NCI-H2107 (cell line): ENCODE measurements at regions not wholly inside any gene's neighbourhood (a gene's known extent, or its start where the extent isn't known, plus 50 kb on each side); places are given as distances from the start of the nearest gene placed in this dataset.

Experiments
- DNase-seq: peaks from one replicate; lab custom pipeline; 2025; lab: John Stamatoyannopoulos, UW

DNA sequence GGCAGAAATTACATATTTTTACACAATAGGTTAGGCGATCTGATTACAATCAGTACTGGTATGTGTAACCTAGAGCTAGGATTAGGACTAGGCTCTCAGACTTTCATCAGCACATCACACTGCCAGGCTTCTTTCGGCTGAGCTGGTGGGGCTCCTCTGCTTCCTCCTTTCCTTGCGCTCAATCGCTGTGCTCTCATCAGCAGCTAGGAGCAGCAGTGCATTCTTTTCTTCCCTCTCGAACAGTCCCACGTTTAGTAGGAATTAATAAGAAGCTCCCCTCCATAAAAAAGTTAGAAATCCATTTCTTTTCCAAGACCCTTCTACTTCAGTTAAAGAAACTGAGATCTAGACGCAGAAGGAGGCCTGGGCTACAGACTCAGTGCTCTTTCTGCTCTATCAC, 350.4 kb downstream of the SPRY1 start:
- DNase-seq: no peak

DNA sequence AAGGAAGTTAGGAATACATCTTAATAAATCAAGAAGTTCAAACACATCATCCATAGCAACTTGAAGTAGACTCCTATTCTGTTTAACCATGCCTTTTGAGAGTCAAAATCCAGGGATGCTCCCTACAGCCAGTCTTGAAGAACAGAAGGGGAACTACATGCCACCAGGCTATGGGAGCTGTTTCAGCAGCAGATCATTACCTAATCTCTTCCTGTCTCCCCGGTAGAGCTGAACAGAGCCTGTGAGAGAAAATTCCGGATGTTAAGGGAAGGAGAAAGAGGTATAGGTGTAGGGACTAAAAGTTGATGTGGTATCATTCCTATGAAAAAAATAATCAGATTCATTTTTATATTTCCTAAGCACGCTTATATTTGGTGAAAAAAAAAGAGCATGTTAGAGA, 352.2 kb downstream of the SPRY1 start:
- DNase-seq: no peak

DNA sequence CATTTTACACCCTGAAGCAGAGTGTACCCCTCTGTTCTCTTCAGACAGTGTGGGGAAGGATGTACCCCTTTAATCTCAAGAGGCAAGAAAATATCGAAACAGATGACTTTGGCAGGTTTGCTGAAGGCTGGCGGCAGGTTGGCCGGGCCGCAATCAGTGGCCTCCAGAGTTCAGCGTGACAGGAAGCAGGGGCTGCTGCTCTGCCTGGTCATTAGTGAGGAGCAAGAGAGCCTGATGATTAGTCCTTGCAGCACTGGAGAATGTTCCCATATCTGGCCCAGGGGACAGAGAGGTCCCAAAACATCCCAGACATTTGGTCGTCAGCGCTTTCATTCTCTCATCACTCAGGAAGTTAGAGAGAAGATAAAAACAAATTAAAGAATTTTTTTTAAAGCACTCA, 352.8 kb downstream of the SPRY1 start:
- no peak for DNase-seq

DNA sequence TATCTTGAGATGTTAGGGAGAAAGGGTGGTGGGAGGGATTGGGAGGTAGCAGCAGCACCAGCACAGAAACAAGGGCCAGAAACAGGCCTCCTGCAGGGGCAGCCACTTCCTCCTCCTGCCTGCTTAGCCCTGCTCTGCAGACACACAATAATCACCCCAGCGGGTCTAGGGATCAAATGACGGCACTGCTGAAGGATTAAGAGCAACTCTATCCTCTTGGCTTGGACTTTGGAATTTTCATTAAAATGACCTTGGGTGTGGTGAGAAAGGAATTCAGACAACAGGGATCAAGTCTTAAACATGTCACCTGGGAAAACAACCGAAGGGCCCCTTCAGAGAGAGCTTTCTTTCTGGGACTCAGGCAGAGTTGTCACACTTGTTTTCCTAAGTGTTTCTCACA, 353.4 kb downstream of the SPRY1 start:
- no peak for DNase-seq

DNA sequence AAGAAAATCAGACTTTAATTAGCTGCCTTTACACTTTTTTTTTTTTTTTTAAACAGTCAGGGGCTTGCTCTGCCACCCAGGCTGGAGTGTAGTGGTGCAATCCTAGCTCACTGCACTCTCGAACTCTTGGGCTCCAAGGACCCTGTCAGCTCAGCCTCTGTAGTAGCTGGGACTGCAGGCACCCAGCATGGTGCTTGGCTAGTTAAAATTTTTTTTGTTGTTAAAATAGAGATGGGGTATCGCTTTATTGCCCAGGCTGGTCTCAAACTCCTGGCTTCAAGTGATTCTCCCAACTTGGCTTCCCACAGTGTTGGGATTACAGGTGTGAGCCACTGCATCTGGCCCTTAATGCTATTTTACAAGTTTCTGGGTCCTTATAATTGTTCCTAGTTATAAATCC, 359.1 kb downstream of the SPRY1 start:
- DNase-seq: no peak

DNA sequence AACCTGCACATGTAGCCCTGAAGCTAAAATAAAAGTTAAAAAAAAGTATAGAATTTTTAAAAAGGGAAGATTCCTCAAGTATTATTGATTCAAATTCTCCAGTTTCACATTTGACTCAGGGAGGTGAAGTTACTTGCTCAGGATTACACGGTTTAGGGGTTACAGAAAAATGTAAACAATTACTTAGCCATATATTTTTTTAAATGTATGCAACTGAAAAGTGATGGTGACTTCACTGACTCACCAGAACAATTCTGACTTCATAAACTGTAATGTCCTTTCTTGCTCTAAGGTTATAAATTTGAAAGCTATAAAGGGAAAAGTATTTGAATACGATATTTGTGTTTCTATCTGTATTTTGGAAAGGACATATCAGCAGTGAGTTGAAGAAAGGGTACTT, 371.2 kb downstream of the SPRY1 start:
- DNase-seq: no peak

DNA sequence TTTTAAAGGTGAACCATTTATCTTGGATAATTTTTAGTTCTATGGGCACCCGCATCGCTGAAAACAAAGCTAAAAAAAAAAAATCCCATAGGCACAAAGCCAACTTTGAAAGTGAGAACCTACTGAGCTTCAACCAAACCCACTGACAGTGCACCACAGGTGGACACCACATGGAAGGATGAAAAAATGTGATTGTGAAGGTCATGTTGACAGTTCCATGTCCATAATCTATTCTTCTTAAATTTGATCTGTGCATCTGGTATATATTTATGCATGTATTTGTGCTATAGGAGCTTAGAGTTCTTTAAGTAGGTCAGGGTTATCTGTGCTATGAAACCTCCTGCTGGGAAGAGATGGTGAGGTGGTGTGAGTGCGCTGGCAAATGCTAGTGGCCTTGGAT, 374.3 kb downstream of the SPRY1 start:
- no peak for DNase-seq

DNA sequence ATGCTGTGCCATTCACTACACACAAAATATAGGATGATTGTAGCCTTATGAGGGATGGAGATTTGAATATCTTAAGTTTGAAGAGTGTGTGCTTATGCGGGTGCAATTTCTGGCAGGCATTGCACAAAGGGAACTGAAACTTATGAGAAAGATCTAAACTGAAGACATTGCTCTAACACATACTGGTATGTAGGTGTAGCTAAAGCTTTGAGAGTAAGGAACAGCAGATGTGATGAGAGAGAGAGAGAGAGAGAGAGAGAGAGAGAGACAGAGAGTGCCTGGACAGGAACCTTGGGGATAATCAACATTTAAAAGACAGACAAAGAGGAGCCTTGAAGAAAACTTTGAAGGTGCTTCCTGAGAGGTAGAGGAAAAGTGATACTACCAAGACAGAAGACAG, 379.7 kb downstream of the SPRY1 start:
- no peak for DNase-seq

DNA sequence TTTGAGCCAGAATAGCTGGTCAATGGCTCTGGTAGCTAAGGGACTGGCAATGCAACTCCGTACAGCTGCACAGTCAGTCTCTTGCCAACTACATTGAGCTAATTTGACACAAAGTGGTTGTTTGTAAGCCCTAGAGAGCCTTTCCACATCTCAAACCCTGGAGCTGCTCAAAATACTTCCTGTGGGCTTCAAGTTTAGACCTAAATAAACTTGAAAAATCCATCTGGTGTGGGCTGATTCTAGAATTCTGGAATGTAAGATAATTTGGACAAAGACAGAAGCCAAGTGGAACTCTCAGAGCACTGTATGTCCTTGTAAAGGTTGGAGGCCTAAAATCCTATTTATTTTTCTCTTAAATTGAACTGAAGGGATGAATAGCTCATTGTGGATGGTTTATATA, 380.8 kb downstream of the SPRY1 start:
- DNase-seq: no peak

DNA sequence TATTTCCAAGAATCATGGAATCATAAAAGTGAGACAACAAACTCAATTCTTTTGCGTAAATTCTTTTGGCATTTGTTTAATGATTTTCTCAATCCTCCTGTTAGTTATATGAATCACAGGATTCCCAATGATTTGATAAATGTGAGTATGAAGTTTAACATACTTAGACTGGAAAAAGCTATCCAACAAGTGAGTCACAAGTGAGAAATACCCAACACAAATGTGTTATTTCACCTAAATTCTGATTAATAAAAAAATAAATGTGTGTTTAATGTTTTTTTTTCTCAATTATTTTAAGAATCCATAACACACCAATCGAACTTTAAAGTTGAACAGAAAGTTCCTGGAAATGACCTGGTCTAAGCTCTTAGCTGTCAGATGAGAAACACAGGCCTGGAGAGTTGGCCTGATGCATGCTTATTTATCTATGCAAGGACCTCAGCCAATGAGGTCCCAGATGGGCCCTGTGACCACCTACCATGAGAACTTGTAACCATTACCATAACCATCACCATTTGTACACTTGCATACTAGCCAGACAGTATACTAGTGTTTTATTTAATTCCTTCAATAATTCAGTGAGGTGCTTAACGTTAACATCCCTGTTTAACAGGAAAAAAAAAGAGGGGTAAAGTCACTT, 386.7 kb downstream of the SPRY1 start:
- DNase-seq: no peak

DNA sequence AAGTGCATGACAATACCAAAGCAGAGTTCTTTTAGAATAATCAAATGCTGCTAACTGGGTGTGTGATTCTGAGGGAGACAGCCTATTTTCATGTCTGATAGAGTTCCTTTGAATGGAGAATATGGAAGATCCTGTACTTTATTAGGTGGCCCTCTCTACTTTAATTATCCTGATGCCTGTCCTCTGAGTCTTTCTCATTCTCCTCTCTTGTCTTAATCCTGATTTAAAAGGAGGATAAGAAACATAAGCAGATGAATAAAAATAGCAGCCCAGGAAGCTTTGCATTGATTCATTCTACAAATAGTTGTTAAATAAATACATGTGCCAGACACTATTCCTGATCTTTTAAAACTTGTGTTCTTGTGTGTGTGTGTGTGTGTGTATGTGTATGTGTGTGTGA, 387.3 kb downstream of the SPRY1 start:
- no peak for DNase-seq

DNA sequence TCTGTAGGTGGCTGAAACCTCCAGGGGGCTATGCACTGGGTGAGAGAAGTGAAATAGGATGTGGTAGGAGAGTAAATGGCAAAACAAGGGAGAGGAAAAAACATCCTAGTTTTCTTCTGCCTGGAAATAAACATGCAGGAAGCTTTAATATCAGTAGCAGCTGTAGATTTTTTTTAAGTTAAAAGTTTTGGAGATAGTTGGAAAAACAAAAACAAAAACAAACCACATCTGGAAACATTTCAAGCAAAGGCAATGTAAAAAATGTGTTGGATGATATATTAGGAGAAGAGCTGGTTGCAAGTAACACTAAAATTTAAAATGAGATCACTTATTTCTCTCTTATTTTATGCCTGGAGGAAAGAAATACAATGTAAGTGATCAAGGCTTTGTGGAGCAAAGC, 388.0 kb downstream of the SPRY1 start:
- DNase-seq: no peak

DNA sequence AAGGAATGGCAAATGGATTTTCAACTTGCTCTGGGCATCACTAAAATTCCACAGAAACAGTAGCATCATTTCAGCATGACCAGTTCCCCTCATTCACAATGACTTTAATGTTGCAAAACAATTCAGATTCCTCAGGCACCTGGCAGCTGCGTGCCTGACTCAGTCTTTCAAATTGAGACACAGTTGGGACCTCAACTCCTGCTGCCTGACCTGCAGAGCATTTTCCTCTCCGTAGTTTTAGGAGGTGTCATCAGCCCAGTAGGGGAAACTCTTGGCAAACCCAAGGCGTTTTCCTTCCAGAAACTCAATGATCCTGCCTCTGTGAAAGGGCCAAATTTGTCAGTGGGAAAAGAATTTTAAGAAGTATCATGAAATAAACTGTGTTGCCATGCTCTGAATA, 388.9 kb downstream of the SPRY1 start:
- DNase-seq: no peak

DNA sequence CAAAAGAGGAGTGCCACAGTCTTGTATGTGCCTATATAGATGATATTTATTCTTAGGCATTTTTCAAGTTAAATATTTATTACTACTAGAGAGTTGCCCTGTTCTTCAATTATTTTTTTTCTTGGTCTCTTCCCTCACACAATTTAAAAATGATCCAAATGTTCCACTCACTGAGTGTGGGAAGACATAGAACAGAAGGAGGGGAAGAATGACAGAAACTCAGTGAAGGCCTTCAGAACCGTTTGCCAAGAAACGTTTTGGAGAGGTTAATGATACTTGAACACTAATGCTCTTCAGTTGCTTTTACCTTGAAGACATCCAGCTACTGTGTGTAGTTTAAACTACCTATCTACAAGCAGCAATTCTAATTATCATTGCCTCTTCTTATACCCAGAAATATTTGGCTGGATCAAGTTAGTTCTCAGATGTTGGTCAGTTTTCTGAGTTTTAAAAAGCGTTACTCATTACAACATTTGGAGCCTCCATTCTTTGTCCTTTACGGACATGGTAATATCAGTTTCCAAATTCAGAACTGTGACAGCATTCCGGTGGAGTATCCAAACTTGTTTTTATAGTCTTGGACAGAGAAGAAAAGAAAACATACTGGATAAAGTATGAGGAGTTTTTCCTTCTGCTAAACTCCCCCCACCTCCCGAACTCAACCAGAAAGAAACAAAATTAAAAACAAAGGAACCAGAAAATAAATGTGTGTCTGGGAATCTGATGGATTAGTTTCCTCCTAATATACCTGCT, 389.7 kb downstream of the SPRY1 start:
- DNase-seq: no peak

DNA sequence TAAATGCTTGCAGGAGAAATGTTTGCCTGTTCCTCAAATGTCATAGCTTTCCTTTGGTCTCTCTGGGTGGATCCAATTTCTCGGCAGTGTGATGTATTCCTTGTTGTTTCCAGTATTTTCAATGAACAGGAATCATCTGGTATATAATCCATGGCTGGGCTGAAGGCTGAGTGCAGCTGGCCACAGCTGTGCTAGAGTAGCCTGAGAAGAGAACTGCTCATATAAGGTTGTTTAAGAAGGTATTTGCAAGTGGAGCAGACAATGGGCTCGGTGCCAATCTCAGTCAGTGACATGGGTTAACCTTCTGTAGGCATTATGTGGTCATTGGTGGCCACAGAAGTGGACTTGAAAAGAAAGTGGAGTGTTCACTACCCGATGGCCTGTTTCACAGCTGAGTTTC, 390.3 kb downstream of the SPRY1 start:
- DNase-seq: no peak

DNA sequence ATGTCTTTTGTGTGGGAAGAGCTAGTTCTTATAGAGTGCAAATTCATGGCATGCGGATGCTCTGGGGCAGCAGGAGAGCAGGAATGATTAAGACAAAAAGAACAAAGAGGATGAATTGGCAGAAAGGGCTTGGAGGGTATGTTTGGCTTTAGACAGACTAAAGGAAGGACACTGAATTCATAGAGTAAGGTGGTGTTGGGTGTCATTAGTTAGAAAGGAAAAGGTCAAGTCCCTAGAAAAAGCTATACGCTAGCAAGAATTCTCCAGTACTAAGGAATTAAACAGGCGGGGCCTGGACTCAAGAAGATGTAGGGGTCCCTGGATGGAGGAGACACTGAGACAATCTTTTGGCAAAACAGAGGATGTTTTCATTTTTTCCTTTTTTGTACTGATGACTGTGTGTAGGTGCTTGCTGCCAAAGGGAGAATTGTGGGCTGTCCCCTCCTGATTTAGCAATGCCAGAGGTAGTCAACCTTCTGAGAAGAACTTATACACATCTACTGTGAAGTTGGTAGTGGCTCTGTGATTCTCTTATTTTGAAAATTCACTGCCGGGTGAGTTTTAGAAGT, 391.0 kb downstream of the SPRY1 start:
- no peak for DNase-seq

DNA sequence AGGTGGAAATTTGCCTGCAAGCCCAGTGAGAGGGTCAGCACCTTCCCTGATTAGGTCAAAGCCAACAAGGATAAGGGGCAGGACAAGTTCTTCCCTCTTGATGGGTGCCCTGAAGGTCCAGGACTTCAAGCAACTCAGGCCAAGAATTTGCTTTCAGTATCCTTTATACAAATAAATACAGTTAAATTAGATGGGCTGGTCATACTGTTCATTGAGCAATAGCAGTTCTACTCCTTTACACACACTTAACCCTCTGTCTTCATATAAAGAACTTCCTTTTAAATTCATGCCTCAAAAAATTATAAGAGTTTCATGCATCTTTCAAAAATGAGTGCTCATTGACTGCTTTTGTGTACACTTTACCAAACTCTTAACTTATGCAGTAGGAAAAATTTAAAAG, 392.0 kb downstream of the SPRY1 start:
- no peak for DNase-seq

DNA sequence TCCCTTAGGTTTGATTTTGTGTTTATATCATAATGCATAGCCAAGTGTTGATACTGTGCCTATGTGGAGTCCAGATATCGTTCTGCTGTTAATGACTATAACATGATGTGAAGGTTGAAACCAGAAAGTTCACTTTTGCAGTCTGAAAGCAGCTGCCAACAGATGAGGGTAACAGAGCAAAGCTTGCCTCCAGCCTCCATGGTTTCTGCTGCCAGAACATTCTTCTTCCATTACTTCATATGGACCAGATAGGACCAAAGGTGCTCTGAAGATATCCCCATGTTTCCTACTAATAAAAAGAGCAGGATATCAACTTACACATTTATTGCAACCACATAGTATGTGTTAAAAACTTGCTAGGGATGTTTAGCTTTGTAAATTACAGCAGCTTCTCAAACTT, 394.1 kb downstream of the SPRY1 start:
- no peak for DNase-seq

DNA sequence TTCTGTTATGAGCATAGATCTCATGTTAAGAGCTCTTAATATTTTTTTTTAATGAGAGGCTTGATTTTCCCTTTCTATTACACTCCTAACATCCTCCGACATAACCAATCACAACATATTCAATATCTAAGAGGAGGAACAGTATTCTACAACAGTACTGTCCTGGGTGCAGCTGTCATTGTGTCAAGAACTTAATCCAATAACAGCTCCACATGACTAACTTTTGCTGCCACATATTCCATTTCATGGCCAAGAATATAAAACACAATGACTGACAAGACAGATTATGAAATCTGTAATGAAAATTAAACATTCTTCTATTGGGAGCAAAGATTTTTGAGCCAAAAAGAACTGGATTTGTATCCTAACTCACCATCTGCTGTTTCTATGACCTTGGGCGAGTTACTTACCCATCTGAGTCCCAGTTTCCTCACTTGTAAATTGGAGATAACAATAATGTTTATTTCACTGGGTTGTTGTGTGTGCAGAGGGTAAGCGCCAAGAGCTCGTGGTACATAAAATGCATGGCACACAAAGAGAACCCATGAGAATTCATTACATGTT, 405.6 kb downstream of the SPRY1 start:
- no peak for DNase-seq

DNA sequence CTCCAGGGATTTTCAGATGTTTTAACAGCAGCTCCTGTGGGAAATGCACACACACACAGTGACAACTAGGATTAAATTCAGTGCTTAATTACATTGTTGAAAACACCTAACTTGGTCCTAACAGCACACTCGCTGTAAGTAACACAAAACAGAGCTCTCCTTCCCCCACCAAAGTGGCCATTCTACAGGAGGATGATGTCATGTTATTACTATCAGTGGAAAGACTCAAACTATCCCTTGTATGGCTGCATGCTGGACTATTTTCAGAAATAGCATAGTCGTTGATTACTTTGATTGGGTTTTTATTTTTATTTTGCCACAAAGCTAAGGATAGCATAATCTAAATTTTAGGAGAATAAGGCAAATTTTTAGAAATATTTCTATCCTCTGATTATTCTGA, 406.3 kb downstream of the SPRY1 start:
- DNase-seq: no peak

DNA sequence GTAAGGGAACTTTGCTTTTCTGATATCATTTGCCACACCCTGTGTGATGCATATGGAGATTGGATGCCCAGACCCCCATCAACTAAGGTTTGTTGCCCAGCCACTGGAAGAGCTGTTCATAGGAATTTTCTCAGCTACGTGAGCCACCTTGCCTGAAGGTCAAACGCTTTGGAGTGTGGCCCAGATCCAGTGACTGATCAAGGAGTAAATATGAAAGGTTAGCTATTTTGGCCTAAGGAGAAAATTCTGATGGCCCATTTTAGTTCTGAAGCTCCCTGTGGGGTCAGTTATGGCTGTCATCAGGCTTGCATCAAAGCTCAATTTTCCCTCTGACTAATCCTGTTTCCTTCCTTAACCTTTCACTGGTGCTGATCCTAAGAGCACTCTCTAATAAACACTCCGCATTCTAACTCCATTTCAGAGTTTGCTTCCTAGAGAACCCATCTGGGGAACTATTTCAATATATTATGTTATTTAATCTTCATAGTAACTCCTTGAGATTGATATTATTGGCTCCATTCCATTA, 407.7 kb downstream of the SPRY1 start:
- DNase-seq: no peak

DNA sequence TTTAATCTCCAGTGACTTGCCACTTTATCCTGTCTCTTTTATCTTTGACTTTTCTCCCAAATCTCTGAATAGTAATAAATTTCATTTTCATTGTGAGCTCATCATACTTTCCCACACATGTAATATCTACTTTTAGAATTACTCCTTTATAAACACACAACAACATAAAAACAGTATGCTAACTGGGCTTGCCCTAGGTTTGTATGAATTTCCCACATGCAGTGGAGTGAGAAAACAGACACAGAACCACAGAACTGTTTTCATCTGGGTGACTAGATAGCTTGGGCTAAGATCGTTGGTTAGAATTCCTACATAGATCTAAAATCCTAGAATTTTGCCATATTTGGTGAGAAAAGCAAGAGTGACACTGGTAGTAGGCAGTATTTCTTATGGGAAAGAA, 409.5 kb downstream of the SPRY1 start:
- no peak for DNase-seq

DNA sequence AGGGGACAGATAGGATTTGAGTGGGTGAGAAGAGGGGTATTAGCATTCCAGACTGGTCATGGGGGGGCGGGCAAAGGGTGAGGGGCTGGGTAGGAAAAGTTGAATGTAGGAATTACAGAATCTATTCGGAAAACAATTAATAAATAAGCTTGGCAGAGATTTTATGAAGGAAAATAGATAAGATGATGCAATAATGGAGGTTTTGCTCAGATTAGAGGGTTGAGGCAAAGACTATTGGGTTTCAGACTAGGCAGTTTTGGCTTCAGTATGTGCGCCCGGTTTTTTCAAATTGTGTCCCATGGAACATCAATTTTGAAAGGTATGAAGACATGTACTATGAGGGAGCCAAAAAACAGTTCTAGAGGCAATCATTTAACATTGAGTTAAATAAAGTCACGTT, 410.6 kb downstream of the SPRY1 start:
- DNase-seq: no peak
